ENCODE measurements at regions not wholly inside any gene's neighbourhood (a gene's known extent, or its start where the extent isn't known, plus 50 kb on each side); places are given as distances from the start of the nearest gene placed in this dataset.

- H3K36me3 ChIP-seq (ENCODE audit: insufficient read depth, low read length) = no peaks in the 10 kb centered on the region
- H3K4me3 ChIP-seq (ENCODE audit: low read depth, low read length, poor library complexity, severe bottlenecking) = no peak overlapping the region
- H3K9me3 ChIP-seq (ENCODE audit: low read length) = no peaks in the 10 kb centered on the region
- ChIA-PET POLR2A (no interaction called here), CTCF (ENCODE audit: unreplicated experiment) (no interaction called here)
- intact Hi-C loops (cut with micrococcal nuclease; ENCODE audit: unreplicated experiment) = no loop called here
- H2AFZ ChIP-seq (ENCODE audit: low read length) = no peak overlapping the region
- H3K27ac ChIP-seq (ENCODE audit: low read depth, low read length, poor library complexity, severe bottlenecking) = no peak overlapping the region
- H3K4me1 ChIP-seq (ENCODE audit: insufficient read depth, low read length, poor library complexity, severe bottlenecking) = no peaks in the 10 kb centered on the region
- BruUV-seq (replicated peaks) = no TSS peak
- DNase-seq (ENCODE audit: low spot score) = no peak
- no peaks in the 10 kb centered on the region for H3K79me2 ChIP-seq (ENCODE audit: insufficient read depth, low read depth, low read length)
- TF ChIP-seq, protein P1, sequence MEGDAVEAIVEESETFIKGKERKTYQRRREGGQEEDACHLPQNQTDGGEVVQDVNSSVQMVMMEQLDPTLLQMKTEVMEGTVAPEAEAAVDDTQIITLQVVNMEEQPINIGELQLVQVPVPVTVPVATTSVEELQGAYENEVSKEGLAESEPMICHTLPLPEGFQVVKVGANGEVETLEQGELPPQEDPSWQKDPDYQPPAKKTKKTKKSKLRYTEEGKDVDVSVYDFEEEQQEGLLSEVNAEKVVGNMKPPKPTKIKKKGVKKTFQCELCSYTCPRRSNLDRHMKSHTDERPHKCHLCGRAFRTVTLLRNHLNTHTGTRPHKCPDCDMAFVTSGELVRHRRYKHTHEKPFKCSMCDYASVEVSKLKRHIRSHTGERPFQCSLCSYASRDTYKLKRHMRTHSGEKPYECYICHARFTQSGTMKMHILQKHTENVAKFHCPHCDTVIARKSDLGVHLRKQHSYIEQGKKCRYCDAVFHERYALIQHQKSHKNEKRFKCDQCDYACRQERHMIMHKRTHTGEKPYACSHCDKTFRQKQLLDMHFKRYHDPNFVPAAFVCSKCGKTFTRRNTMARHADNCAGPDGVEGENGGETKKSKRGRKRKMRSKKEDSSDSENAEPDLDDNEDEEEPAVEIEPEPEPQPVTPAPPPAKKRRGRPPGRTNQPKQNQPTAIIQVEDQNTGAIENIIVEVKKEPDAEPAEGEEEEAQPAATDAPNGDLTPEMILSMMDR (conservative IDR thresholded peaks at IDR 0.05; ENCODE audit: low read length) = no peak
- no peak for TF ChIP-seq EZH2phosphoT487 (IDR thresholded peaks at IDR 0.05; ENCODE audit: borderline replicate concordance, low read depth, low read length)
- H4K20me1 ChIP-seq (ENCODE audit: insufficient read depth, low read length) = no peaks in the 10 kb centered on the region
- H3K9me2 ChIP-seq (ENCODE audit: insufficient read depth, low read length) = no peaks in the 10 kb centered on the region
- no peak overlapping the region for H3K4me2 ChIP-seq (ENCODE audit: low read length)
These were observed 213.5 kb upstream of the IRS2 start for GRCh38 chr13:109999659-110000533.

- Histone ChIP-seq H4K20me1 (ENCODE audit: insufficient read depth, low read length) (no peaks in the 10 kb centered on the region), H3K27ac (ENCODE audit: low read depth, low read length, poor library complexity, severe bottlenecking) (no peak overlapping the region), H3K4me2 (ENCODE audit: low read length) (no peak overlapping the region), H3K9me2 (ENCODE audit: insufficient read depth, low read length) (no peaks in the 10 kb centered on the region), H3K4me1 (ENCODE audit: insufficient read depth, low read length, poor library complexity, severe bottlenecking) (no peaks in the 10 kb centered on the region), H3K36me3 (ENCODE audit: insufficient read depth, low read length) (no peaks in the 10 kb centered on the region), H3K4me3 (ENCODE audit: low read depth, low read length, poor library complexity, severe bottlenecking) (no peak overlapping the region), H2AFZ (ENCODE audit: low read length) (no peak overlapping the region), H3K79me2 (ENCODE audit: insufficient read depth, low read depth, low read length) (no peaks in the 10 kb centered on the region), H3K9me3 (ENCODE audit: low read length) (no peaks in the 10 kb centered on the region)
- ChIA-PET CTCF (ENCODE audit: unreplicated experiment) (no interaction called here), POLR2A (no interaction called here)
- TF ChIP-seq, protein P1 (conservative IDR thresholded peaks at IDR 0.05; ENCODE audit: low read length) = no peak
- TF ChIP-seq EZH2phosphoT487 (IDR thresholded peaks at IDR 0.05; ENCODE audit: borderline replicate concordance, low read depth, low read length) = no peak
- intact Hi-C loops (cut with micrococcal nuclease; ENCODE audit: unreplicated experiment) = no loop called here
- no TSS peak for BruUV-seq (replicated peaks)
- DNase-seq (ENCODE audit: low spot score) = no peak
These were observed 212.5 kb upstream of the IRS2 start for GRCh38 chr13:109998684-109999533.
